VCaP (cell line): ENCODE measurements at regions not wholly inside any gene's neighbourhood (a gene's known extent, or its start where the extent isn't known, plus 50 kb on each side); places are given as distances from the start of the nearest gene placed in this dataset.

Experiments used
- H3K27ac ChIP-seq: fragments of 450-650 bp; 2 replicates; pipeline ENCODE4 v1.5.1; 2017
- TF ChIP-seq, protein P1 (sequence below): fragments of 450-650 bp; conservative IDR thresholded peaks from 2 replicates; pipeline ENCODE4 v1.5.1; 2017; ENCODE audit warnings: mild to moderate bottlenecking, moderate library complexity

DNA sequence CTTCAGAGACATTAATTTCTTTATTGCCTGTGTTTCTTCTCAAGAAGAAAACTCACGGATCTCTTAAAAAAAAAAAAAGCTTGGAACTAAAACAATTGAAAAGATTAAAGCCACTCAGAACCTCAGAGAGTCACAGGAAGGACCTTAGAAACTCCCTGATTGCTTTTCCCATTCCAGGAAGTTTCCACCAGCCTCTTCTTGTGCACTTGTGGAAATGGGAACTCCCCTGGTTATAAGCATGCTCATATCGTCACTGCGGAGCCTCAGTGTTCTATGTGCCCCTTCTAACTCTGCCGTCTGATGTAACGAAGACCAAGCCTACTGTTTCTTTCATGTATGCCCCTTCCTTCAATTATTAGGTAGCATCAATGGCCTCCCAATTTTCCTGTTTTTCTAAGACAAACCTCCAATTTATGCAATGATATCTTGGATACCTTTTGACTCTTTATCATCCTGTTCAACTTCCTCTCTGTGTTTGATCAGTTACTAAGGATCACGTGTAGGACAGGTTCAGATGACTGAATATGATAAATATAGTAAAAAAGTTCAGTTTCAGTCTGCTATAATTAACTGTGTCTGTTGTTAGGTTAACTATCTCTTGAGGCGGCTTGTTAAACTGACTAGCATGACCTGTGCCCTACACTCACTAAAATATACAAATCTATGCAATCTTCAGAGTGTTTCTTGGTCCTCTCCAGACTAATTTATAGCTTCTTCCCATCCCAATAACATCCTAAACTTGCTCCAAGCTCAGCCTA lies 593.7 kb upstream of the CHAC2 start:
- peak overlapping the region; percentile 45; the same call in 1 of the 2 replicates for H3K27ac ChIP-seq
- TF ChIP-seq, protein P1, sequence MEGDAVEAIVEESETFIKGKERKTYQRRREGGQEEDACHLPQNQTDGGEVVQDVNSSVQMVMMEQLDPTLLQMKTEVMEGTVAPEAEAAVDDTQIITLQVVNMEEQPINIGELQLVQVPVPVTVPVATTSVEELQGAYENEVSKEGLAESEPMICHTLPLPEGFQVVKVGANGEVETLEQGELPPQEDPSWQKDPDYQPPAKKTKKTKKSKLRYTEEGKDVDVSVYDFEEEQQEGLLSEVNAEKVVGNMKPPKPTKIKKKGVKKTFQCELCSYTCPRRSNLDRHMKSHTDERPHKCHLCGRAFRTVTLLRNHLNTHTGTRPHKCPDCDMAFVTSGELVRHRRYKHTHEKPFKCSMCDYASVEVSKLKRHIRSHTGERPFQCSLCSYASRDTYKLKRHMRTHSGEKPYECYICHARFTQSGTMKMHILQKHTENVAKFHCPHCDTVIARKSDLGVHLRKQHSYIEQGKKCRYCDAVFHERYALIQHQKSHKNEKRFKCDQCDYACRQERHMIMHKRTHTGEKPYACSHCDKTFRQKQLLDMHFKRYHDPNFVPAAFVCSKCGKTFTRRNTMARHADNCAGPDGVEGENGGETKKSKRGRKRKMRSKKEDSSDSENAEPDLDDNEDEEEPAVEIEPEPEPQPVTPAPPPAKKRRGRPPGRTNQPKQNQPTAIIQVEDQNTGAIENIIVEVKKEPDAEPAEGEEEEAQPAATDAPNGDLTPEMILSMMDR, result no peak

DNA sequence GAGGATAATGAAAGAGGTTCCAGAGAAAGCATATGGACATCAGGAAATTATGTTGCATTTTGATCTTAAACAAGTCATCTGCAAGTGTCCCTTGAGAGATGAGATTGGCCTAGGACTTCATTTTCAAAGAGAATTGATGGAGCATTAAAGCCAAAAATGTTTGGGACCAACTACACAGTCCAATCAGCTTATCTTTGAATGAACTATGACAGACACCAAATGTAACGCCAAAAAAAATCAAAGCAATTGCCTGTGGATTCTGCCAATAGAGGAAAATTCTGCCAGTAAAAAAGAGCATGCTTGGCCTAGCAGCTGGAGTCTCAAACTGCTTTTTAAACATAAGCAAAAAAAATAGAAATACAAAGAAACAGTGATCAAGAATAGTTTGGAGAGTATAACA lies 594.5 kb upstream of the CHAC2 start:
- TF ChIP-seq, protein P1, result no peak
- H3K27ac ChIP-seq, result no peak overlapping the region

DNA sequence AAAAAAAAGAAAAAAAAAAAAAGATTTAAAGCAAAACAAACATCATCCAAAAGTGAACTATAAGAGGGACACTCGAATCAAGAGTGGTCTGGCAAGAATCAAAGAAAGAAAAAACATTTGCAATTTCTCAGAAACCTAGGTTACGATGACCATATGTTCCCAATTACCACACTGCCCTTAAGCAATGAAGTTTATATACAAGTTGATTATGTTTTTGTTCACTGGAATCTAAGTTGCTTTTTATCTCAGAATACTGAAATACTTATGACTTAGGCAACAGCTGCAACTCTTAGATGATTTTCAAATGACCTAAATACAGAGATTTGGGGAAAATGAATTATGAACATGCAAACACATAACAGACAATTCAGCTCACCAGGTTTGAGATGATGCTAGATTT lies 597.1 kb upstream of the CHAC2 start:
- TF ChIP-seq, protein P1, result no peak

DNA sequence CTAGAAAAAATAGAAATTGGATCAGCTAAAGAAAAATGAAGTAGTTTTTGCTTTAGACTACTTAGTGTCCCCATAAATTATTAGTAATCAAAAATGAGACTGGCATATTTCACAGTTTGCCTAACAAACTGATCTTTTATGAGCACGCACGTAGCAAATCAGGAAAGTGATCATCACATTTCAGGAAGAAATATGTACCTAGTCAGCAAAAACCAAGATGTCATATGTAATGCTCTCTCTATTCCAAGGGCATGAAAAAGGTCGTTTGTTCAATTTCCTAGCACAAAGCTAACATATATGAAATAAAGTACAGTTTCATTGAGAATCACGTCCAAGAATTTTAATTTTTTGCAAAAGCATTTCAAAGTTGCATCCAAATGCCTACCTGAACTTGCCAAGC lies 600.4 kb upstream of the CHAC2 start:
- H3K27ac ChIP-seq, result no peak overlapping the region

More for the DNA sequence above, 597.1 kb upstream of the CHAC2 start:
- H3K27ac ChIP-seq, result no peak overlapping the region

DNA sequence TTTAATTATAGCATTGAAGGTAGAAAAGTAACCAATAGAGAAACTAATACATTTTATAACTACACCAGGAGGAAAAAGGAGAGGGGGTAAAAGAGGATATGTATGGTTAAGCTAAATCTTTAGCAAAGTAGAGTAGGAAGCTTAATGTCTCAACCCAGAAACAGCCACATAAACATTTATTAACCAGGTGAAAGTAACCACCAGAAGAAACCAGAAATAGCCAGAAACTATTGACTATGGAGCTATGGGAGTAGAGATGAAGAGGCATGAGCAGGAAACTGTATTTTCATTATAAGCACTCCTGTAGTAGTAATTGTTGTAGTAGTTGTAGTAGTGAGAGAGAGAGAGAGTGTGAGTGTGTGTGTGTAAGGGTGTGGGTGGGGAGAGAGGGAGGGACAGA lies 617.5 kb upstream of the CHAC2 start:
- TF ChIP-seq, protein P1, result no peak
- H3K27ac ChIP-seq, result no peak overlapping the region

More for the DNA sequence above, 600.4 kb upstream of the CHAC2 start:
- TF ChIP-seq, protein P1, result no peak

DNA sequence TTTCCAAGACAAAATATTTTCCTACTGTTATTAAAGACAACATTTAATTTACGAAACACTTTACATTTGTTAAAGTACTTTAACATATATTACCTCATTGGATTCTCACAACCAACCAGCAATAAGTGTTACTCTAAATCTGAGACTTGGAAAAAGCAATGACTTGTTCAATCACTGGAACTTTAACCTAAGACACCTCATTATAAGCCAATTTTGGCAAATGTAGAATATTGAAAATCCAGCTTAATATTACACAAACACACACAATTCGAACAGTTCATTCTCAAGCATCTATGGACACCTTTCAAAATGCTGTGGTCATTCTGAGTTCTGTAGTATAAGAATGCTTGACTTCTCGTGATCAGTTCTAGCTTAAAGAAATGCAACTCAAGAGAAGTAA lies 619.4 kb upstream of the CHAC2 start:
- H3K27ac ChIP-seq, result no peak overlapping the region
- TF ChIP-seq, protein P1, result no peak

DNA sequence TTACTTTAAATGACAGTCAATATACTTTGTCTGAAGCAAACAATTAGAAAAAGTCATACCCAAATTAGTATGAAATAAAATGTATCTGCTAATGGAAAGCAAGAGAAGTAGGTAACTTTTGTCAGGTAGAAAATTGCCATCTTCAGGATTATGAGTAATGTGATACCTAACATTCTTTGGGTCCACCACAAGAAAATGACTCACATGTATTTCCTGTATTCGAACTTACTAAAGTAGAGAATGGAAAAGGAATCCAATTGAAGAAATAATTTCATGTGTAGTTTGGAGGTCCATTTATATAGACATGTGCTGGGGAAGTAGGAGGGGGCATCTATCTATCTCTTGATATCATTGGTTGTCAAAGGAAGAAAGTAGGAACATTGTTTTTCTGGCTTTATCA lies 636.2 kb upstream of the CHAC2 start:
- TF ChIP-seq, protein P1, result no peak
- no peak overlapping the region for H3K27ac ChIP-seq
